HG03135 (cell line): ENCODE measurements at regions not wholly inside any gene's neighbourhood (a gene's known extent, or its start where the extent isn't known, plus 50 kb on each side); places are given as distances from the start of the nearest gene placed in this dataset.
"Not testable (repeated sequence)": the region's sequence is repeated elsewhere in the genome, so short reads cannot be mapped to it uniquely, and the experiment has no call there.

ENCODE experiments used
- ATAC-seq: cut with Tn5 transposase; IDR thresholded peaks from one replicate; pipeline ENCODE4 v1.9.1; 2021; ENCODE audit warnings: mild to moderate bottlenecking, moderate library complexity; ENCODE audit not compliant: unreplicated experiment

- ATAC-seq: not testable (repeated sequence)
Measured at GRCh38 chrX:106493210-106493816, 118.5 kb upstream of the RADX start.

- ATAC-seq: no peak
Measured at GRCh38 chrX:106499473-106499872, 112.3 kb upstream of the RADX start.

- no peak for ATAC-seq
Measured at GRCh38 chrX:106510713-106511403, 100.9 kb upstream of the RADX start.
